DND-41 (cell line): ENCODE measurements at regions not wholly inside any gene's neighbourhood (a gene's known extent, or its start where the extent isn't known, plus 50 kb on each side); places are given as distances from the start of the nearest gene placed in this dataset.

Experiments used
- EZH2 ChIP-seq: IDR thresholded peaks from 3 replicates; pipeline ENCODE4 v1.6.1; 2012; ENCODE audit warnings: borderline replicate concordance, low read depth, mild to moderate bottlenecking, moderate library complexity, low read length, inconsistent platforms; ENCODE audit not compliant: severe bottlenecking
- TF ChIP-seq, protein P1 (sequence below): IDR thresholded peaks from 2 replicates; pipeline ENCODE4 v1.5.1; 2012; ENCODE audit warnings: borderline replicate concordance, low read length, moderate library complexity, mild to moderate bottlenecking; ENCODE audit not compliant: poor library complexity, severe bottlenecking; ENCODE audit errors: extremely low read depth

DNA sequence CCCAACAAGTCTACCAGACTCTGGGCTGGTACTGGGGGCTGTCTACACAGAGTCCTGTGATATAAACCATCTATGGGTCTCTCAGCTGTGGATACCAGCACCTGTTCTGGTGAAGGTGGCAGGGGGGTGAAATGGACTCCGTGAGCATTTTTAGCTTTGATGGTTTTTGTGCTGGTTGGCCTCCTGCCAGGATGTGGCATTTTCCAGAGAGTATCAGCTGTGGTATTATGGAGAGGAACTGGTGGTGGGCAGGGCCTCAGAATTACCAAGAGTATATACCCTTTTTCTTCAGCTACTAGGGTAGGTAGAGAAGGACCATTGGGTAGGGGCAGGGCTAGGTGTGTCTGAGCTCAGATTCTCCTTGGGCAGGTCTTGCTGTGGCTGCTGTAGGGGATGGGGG is 1920.9 kb upstream of the PCDH20 start:
- TF ChIP-seq, protein P1, sequence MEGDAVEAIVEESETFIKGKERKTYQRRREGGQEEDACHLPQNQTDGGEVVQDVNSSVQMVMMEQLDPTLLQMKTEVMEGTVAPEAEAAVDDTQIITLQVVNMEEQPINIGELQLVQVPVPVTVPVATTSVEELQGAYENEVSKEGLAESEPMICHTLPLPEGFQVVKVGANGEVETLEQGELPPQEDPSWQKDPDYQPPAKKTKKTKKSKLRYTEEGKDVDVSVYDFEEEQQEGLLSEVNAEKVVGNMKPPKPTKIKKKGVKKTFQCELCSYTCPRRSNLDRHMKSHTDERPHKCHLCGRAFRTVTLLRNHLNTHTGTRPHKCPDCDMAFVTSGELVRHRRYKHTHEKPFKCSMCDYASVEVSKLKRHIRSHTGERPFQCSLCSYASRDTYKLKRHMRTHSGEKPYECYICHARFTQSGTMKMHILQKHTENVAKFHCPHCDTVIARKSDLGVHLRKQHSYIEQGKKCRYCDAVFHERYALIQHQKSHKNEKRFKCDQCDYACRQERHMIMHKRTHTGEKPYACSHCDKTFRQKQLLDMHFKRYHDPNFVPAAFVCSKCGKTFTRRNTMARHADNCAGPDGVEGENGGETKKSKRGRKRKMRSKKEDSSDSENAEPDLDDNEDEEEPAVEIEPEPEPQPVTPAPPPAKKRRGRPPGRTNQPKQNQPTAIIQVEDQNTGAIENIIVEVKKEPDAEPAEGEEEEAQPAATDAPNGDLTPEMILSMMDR: no peak
- no peak for TF ChIP-seq EZH2
